GM12873 (cell line): ENCODE measurements at regions not wholly inside any gene's neighbourhood (a gene's known extent, or its start where the extent isn't known, plus 50 kb on each side); places are given as distances from the start of the nearest gene placed in this dataset.

Source experiments
- TF ChIP-seq, protein P1 (sequence below): IDR thresholded peaks from 2 replicates; pipeline ENCODE4 v1.5.1; 2012; ENCODE audit warnings: low read depth, mild to moderate bottlenecking, moderate library complexity, low read length, control low read depth; ENCODE audit not compliant: insufficient read depth; ENCODE audit errors: missing control alignments

DNA sequence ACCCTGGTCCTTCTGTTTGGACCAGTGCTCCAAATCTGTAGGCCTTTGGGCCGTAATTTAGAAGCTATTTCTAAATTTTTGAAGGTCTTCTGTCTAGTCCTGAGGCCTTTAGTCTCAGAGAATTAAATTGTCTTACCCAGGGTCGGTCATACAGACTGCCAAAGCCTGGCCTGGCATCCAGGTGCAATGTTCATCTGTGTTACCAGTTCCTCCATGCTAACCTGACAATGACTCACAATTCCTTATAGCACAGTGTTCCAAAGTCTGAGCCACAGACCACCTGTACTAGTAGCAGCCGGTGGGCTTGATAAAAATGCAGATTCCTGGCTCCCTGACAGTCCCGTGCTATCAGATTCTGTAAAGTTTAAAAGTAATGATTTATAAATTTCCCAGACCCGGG is 77.7 kb upstream of the MAP4K3 start:
- TF ChIP-seq, protein P1, sequence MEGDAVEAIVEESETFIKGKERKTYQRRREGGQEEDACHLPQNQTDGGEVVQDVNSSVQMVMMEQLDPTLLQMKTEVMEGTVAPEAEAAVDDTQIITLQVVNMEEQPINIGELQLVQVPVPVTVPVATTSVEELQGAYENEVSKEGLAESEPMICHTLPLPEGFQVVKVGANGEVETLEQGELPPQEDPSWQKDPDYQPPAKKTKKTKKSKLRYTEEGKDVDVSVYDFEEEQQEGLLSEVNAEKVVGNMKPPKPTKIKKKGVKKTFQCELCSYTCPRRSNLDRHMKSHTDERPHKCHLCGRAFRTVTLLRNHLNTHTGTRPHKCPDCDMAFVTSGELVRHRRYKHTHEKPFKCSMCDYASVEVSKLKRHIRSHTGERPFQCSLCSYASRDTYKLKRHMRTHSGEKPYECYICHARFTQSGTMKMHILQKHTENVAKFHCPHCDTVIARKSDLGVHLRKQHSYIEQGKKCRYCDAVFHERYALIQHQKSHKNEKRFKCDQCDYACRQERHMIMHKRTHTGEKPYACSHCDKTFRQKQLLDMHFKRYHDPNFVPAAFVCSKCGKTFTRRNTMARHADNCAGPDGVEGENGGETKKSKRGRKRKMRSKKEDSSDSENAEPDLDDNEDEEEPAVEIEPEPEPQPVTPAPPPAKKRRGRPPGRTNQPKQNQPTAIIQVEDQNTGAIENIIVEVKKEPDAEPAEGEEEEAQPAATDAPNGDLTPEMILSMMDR, result no peak

DNA sequence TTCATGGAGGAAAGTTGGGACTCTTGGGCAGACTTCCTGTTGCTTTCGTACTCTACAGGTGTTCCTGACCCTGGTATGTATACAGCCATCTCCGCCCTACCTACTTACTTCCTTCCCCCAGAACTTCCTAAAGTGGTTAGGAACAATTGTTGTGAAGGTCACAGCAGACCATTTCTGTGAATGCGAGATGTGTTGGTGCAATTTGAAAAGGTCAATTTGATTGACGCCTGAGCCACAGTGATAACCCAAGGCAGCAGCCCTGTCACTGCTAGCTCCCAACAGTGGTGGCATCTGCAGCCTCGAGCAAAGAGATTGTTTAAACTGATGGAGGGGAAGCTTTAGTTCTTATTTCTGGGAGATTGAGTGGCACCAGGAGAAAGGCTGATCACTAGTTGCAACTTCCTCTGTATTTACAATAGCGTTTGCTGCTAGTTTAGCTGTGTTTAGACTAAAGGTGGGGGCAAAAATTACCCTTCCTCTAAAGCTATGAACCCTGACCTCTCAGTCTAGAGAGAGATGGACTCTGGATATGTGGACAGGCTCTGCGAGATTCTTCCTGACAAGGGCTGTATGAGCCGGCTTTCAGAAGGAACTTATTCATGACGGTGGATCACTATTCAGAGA is 78.3 kb upstream of the MAP4K3 start:
- TF ChIP-seq, protein P1, result no peak

DNA sequence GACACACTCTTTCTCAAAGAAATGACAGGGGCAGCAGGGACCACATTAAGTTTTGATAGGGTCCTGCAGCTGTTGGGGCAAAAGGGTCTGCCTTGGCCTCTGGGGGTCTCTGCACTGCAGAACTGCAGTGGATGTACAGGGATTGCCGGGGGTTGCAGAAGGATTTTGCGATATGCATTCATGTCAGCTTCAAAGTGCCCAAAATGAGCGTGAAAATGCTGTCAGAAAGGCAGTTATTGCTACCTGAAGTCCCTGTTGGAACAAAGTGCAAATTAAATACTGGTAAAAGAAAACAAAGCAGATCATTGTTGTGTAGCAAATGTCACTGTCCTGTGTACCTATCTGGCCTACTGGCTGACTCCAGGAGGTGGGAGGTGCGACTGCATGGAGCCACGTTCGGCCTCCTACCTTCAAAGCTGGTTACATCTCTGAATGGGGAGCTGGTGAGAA is 78.8 kb upstream of the MAP4K3 start:
- TF ChIP-seq, protein P1, result no peak

DNA sequence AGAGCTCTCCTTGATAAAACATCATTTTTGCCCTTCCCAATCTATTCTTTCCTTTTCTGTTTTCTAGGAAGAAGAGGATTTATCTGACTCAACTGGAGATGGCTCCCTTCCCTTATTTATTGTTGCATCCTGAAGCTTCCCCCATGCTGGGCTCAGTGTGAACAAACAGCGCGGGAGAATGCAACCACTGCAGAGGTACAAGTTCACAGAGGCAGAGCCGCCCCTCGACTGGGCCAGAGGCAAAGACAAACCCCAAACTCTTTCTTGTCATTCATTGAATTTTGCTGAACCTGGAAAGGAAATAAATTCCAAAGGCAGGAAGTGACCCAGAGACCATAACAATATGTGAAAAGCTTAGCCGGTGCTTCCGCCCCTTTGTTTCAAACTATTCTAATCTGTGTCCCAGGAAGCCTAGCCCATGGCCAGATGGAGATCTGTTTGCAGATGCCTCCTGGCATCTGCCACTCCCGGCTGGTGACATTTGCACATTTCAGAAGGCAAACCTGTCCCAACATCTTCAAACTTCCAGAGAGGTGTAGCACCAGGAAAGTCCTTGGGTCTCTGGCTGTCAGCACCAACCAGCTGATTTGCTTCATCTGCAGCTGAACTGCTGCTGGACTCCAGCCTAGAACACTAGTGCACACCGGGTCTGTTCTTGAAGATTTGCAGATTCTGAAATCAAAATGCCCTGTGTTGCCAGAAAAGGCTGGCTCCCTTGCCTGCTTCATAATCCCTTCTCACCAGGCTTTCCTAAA is 79.4 kb upstream of the MAP4K3 start:
- TF ChIP-seq, protein P1, result no peak

DNA sequence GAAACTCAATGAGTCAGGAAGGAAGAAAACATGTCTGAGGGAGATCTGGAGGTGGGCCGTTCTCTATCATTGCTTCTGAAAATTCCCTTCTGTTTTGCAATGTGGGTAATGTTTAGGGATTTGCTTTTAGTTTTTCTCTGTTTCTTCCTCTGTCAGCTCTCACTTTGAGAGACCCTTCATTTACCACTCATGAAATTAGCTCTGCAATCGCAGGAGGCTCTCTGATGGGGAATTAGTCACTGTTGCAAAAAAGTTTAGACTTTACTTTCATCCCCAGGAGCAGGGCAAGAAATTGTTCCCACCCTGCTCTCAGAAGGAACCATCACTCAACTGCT is 80.0 kb upstream of the MAP4K3 start:
- TF ChIP-seq, protein P1, result no peak

DNA sequence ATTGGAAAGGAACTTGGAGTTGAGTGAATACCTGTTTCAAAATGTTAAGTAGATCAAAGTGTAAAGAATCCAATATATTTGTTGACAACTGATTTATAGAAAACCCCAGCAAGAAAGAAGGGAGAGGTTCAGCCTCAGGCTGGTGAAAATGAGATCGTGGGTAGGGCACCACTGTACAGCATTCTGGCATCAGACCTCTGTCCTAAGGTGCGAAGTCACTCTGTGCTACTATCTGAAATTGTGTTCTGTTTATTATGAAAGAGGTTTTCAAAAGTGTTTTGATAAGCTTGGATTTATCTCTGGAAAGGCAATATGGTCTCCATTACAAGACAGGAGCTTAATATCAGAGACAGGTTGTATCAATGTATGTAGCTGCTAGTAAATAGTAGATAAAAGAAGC is 80.5 kb upstream of the MAP4K3 start:
- TF ChIP-seq, protein P1, result no peak

DNA sequence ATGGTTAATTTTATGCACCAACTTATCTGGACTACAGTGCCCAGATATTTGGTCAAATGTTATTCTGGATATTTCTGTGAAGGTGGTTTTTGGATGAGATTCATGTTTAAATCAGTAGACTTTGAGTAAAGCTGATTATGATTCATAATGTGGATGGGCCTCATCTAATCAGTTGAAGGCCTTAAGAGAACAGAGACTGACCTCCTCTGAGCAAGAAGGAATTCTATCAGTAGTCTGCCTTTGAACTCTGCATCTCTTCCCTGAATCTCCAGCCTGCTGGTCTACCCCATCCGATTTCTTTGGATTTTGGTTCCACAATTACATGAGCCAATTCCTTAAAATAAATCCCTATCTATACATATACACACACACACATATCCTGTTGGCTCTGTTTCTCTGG is 82.8 kb upstream of the MAP4K3 start:
- TF ChIP-seq, protein P1, result no peak
